ENCODE measurements at regions not wholly inside any gene's neighbourhood (a gene's known extent, or its start where the extent isn't known, plus 50 kb on each side); places are given as distances from the start of the nearest gene placed in this dataset.
"Not testable (repeated sequence)": the region's sequence is repeated elsewhere in the genome, so short reads cannot be mapped to it uniquely, and the experiment has no call there.

GRCh38 chrX:65821721-65822496 is 154.5 kb downstream of the MSN start:
- no peak for DNase-seq

- DNase-seq, result not testable (repeated sequence)
Observed at GRCh38 chrX:65819983-65820382, 152.5 kb downstream of the MSN start.

- no peak for DNase-seq
Observed at GRCh38 chrX:65813245-65813644, 145.8 kb downstream of the MSN start.

GRCh38 chrX:65811558-65812228 is 144.2 kb downstream of the MSN start:
- no peak for DNase-seq

Data from NCI-H2081 treated with DMSO at 0.1 percent for 48 hours (cell line).